Activated gamma-delta T cell treated with Interleukin-2 at 50 U/mL for 16 hours (primary cell): ENCODE measurements at regions not wholly inside any gene's neighbourhood (a gene's known extent, or its start where the extent isn't known, plus 50 kb on each side); places are given as distances from the start of the nearest gene placed in this dataset.

ENCODE experiments used
- DNase-seq: peaks from one replicate; pipeline ENCODE4 v3.0.0-alpha.2; 2020

DNA sequence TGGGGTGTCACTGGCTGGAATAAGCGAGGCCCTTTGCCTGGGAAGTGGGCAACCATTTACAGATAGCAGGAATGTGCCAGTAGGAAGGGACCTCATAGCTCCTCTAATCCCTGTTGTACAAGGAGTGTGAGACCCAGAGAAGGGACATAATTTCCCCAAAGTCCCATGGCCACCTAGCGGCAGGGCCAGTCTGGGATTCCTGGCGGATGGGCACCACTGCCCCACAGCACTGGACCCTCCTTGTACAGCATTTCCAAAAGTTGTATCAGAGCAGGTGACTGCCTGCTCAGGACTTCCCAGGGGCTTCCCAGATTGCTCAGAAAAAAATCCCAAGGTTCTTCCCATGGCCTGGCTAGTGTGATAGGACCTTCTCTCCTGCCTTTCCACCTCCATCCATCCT lies 185.8 kb downstream of the GLI2 start:
- DNase-seq: no peak

DNA sequence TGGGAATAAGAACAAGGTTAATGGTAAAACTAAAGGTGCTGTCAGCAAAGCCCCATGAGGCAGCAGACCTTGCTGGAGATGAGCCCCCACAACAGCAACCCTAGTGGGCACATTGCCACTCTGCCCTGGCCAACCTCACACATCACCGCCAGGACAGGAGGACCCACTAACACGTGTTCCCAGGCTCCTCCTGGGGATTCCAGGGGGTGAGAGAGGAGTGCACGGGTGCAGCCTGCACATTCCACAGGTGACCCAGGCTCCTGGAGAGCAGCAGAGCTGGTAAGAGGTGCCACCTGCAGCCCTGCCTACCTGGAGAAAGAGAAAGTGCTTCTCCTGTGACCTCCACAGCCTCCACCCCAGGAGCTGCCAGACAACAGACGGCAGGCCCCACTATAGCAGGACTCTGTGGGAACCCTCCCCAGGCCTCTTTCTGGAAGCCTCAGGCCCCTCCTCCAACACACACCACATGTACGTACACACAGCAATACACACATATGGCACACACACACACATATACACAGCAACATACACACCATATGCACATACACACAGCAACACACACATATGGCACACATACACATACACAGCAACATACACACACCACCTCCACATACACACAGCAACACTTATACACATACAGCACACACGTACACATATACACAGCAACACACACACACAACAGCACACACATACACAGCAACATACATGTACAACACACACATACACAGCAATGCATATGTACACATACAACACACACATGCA lies 187.1 kb downstream of the GLI2 start:
- no peak for DNase-seq

DNA sequence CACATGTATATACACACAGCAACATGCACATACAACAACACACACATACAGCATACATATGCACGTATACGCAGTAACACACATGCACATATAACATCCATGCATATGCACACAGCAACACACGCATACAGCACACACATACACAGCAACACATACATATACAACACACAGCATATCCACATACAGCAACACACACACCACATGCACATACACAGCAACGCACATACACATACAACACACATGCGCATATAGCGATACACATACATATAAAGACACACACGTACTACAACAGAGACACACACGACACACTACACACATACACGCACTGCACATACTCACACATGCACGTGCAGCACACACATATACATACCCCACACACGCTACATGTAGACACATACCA lies 187.8 kb downstream of the GLI2 start:
- no peak for DNase-seq

DNA sequence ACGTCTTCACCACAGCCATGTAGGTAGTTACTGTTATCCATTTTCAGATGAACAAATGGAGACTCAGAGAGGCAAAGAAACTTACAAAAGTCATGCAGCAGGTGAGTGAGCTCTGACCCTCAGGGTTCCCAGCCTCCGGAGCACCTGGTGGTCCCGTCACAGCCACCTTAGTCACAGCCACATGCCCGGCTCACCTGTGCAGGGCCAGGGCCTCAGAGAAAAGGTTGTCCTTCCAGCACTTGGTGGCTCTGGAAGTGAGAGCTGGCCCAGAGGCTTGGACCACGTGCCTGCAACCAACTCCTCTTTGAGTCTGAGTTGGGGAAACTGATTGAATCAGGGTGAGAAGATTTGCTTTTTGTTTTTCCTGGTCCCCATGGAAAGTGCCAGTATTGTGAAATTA lies 189.3 kb downstream of the GLI2 start:
- DNase-seq: no peak

DNA sequence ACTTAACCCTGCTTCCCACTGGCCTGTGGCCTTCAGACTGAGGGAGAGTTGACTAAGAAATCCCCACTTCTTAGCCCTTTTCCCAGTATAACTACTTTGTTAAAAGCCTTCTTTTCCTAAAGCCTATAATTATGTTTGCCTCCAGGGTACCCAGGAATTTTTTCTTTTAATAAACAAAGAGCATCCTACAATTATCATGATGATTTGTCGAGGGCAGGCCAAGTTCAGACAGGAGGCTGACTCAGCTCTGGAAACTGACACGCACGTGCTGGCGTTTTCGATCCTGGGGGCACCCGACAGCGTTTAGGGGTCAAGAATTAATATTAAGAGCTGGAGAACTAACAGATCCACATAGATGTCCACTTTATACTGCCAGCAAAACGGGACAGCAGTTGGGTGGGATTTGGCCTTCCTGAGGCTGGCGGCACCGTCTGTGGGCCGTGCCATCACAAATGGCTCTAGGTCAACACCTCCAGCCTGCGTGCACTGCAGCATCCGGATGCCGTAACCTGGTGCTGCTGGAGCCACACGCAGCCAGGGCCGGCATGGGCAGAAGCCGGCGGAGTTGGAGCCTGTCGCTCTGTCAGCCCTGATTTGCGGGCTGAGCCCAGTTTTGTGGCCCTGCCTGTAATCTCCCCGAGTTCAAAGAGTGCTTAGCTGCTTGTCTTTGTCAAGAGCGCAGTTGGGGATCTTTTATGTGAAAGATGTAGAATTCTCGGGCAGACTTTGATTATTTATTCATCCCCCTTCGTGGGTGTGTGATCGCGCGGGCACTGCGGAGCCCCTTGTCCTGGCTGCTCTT lies 191.0 kb downstream of the GLI2 start:
- no peak for DNase-seq

DNA sequence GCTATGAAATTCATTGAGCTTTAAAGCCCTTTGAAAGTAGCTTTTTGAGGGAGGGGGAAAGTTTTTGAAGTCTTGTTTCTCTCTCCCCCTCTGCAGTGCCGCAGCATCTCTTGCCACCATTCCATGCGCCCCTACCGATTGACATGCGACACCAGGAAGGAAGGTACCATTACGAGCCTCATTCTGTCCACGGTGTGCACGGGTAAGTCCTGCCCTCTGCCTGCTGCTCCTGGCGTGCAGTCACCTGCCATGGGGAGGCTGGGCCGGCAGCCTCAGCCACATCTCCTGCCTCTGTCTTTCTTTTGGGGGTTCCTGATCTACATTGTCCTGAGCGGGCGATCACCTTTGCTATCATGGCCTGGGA lies 191.6 kb downstream of the GLI2 start:
- DNase-seq: no peak

DNA sequence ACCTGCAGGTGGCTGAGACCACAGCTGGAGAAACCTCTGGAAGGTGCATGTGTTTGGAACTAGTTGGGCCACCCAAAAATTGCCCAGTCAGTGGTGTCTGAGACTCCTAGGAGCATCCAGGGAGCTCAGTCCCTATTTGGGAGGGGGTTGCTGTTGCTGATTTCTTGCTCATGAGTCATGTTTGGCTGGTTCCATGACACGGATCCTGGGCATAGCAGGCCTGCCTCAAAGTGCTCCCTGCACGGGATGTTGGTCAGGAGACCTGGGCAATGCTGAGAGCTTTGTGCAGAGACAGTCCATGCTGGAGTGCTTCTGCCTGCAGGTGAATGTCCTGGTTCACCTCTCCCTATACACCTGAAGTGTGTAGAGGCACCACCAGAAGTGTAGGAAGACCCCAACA lies 194.2 kb downstream of the GLI2 start:
- no peak for DNase-seq

DNA sequence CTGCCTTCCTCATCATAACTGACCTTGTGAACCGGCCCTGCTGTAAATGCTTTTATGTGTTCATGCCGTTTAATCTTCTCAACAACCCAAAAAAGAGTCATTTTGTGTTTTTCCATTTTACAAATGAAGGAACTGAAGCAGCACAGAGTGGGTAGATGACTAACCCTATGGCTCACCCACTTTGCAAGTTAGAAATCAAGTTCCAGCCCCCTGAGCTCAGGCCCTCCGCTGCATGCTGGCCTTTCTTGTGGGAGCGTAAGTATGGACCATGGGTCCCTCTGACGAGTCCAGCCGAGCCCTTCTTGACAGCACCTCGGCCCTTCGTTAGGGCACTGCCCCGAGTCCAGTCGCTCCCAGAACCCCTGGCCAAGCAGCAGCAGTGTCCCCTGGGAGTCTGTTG lies 194.6 kb downstream of the GLI2 start:
- DNase-seq: no peak

DNA sequence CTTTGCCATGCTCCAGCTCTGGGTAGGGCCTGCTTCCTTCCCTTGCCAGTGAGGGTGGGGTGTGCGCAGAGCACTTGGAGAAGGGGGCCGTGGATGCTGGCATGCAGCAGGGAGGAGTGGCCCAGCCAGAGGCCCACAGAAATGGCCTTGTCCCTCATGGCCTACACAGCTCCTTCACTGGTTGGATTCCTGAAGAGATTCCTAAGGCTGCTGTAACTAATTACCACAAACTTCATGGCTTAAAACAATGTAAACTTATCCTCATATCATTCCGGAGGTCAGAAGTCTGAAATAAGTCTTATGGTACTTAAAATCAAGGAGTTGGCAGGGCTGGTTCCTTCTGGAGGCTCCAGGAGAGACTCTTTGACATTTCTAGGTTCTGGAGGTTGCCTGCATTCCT lies 195.2 kb downstream of the GLI2 start:
- no peak for DNase-seq

DNA sequence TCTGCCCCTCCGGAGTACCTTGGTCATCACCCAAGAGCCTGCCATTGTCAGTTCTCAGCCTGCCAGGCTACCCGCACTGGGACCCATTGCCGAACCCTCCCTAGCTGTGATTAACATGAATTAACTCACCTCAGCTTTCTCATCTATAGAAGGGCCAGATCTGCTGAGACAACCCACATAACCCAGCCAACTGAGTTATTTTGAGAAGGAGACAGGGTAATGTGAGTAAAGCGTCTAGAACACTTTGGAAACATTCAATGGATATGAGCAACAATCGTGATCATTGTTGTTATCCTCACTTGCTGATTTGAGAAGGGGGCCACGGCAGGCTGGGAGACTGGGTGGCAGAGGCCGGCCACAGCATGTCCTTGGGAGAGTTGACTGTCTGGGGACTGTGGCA lies 196.8 kb downstream of the GLI2 start:
- DNase-seq: no peak

DNA sequence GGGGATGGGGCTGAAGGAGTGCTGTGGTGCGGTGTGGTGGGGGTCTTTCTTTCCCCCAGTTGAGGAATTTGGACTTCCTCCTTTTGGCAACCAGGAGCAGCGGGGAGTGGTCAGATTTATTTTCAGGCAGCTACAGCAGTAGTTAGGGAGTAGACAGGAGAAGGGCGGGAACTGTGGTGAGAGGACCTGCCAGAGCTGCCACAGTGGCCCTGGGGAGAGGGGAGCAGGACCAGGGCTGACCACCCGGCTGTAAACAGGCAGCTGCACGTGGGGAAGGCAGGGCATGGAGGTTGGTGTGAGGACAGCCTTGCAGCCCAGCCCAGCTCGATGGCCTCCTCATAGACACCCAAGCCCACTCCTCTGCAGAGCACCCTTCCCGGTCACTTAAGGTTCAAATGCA lies 197.2 kb downstream of the GLI2 start:
- no peak for DNase-seq

DNA sequence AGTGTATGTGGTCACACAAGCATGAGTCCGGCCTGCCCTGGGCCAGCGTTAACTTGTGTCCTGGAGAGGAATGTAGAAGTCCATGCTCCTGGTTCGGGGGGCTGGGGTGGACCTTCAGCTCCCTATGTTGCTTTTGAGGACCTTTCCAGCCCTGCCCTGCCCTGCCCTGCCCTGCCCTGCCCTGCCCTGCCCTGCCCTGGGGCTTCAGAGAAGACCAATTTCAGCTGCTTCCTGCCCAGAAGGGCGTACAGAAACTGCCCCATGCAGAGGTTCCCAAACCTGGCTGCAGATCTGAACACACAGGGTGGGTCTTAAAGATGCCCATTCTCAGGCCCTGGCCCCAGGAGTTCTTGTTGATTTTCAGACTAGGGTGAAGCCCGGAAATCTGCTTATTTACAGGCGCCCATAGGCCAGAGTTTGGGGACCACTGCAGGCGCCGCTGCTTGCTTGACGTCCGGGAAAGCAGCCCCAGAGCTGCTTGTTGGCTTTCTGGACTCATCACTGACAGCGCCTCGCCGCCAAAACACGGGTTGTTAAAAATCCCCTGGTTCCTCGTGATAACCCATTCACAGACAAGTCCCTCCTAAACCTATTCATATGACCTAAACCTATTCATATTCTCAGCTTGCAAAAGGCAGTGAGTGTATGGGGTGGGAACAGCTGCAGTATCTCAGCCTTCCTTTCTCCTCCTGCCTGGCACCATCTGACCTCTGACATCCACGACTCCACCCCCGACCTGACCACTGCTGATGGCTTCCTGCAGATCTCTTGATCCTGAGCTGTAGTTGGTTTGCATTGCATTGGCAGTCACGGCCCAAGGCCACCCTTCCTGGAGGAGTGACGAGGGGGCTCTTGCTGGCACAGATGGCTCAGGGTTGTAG lies 198.3 kb downstream of the GLI2 start:
- DNase-seq: no peak

DNA sequence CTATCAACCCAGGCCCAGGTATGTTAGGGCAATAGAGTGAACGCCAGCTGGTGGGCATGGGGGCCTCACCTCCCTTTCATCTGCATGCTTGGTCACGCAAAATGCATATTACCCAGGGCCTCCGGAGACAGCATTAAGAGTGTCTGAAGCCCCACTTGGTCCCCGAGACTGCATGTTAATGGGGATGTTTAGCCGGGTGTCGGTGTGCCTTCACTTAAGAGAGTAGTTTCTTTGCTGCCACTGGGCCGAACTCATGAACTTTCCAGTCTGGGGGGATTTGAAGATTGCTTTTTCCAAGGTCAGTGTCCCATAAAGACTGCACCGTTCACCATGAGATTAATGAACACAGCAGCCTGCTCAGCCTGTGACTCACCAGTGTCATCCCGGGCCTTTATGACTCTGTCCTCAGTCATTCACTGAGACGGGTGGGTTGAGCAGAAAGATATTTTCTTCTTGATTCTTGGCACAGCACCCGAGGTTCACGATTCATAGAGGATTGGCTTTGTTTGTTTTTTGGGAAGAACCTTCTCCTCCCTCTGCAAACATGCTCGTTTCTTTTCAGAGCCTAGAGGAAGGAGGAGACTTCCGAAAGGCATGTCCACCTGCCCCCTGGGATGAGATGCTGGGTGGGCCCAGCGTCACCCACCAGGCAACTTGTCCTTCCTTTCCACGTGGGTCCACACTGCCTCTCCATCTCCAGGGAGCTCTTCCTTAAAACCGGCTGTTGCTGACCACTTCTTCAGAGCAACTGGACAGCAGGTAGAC lies 199.1 kb downstream of the GLI2 start:
- DNase-seq: no peak

DNA sequence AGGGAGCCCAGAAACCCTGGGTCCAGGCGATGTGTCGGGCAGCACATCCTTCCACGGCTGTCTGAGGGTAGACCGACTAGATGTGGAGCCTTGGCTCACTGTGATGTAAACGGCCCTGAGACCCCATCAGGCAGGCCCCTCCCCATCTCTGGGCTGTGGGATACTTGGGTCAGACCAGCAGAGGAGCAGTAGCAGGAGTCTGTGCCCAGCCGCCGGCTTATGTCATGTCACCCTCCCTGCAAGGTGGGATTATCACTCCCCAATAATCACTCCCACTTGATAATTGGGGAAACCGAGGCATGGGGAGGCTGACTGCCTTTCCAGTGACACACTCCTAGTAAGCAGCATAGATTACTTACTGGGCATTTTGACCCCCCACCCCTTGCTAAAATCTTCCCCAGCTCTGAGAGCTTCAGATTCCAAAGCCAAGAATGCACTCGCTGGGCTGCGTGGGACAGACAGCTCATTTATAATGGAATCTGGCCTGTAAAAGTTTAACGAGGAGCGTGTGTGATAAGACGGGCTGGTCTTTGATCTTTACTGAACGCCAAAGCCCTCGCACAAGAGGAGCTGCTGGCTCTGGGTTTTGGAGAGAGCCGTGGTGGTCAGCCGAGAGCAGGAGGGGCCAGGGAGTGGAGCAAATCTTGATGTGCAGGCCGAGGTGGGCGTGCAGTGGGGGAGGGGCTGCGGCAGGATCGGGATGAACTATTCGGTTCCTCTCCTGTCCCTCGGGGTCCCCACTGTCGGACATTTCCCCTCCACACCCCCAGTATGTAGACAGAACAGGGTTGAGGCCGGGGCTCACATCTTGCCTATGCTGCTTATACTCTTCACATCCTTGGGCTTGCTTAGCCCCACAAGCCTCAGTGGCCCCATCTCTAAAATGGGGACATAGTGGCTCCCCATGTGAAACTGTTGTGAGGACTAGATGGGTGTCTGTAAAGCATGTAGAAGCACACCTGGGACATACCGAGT lies 200.0 kb downstream of the GLI2 start:
- no peak for DNase-seq

DNA sequence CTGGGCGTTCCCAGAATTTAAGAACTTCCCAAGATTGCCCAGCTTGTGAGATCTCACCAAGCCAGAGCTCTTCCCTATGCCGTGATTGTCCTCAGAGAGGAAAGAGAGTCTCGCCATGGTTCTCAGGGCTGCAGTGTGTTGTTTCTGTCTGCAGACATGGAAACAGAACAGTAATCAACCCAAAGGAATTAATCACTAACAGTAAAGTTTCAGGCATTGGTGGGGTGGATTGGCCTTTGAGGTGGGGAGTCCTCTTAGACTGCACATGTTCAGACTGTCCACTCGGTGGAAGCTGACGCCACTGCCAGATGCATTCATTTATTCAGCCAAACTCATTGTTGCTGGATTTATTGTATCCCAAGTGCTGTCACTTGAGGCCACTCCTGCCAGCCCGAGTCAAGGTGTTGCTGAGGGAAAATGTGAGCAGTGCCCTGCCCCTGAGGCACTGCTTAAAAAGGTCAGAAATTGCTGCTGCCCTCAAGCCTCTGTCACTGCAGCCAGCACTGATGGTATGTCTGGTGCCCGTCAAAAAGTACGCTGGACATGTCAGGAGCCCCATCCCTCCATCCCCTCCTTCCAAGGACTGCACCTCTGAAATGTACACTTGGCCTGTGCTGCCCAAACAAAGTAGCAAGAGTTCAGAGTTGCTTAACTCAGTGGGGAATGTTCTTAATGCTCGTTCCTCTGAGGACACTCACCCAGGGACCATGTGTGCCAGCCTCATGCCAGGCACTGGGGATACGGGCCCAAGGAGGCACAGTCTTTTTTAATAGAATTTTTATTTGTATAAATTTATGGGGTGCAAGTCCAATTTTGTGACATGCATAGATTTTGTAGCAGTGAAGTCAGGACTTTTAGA lies 201.0 kb downstream of the GLI2 start:
- no peak for DNase-seq

DNA sequence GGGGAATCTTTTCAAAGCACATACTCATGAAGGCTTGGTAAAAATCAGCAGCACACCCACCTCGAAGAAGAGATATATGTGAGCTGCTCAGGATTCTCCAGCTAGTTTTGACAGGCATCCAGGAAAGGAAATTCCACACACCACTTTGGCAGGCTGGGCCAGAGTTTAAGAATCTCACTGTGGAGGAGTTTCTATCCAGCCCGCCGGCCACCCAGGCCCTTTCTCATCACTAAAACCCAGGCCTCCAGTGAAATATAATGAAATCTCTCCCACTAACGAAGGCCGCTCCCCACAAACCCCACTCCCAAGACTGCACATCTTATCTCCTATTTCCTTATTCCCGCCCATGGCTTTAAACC lies 202.0 kb downstream of the GLI2 start:
- DNase-seq: no peak

DNA sequence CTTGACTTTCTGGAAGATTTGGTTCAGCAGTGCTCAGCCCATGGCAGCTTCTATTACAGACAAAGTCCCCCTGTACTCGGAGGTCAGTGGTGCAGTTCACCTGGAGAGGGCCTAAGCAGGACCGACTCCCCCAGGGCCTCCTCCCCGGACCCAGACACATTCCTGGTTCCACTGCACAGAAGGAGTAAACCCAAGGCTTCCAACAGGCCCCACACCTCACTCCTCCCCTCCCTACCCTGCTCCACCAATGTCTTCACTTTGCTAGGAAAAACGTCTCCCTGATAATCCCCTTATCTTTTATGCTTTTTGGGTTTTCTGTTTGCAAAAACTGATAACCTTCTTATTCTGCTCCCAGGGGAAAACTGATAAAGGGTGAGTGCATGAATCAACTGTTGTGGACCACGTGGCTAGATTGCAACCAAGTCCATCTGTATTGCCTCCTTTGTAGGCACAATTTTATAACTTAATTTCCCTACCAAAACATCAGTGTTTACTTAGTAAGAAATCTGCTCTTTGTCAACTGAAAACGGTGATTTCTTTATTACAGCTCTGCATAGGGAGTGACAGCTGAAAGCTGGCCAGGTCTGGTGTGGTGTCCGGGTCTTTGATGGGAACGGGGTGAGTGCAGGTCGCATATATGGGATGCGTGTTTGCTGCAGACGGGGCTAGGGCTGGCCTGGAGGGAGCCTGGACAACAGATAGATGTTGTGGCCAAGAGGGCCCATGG lies 202.5 kb downstream of the GLI2 start:
- no peak for DNase-seq

DNA sequence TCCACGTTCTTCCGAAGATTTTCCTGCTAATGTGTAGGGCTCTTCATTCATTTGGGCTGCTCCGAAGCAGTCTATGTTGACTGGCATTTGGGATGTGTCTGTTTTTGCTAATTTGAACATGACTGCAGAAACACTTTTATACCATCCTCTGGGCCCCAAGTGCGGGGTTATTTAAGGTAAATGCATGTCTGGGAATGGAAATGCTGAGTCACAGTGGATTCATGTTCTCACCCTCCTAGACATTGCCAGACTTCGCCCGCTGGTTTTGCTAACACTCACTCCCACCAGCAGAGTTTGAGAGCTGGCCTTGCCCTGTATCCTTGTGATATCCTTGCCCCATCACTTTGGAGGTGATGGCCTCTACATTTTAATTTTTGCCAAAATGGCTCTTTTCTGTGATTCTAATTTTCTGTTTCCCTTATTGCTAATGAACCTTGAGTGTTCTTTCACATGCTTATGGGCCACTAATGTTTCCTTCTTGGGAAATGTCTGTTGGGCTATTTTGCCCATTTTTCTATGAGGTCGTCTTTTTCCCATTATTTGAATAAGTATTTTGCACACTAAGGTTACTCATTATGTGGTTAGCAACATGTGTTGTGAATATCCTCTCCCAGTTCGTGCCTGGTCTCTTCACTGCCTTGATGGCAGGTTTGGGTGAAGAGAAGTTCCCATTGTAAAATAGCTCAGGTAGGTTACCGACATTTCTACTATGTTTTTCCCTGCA lies 204.1 kb downstream of the GLI2 start:
- no peak for DNase-seq

DNA sequence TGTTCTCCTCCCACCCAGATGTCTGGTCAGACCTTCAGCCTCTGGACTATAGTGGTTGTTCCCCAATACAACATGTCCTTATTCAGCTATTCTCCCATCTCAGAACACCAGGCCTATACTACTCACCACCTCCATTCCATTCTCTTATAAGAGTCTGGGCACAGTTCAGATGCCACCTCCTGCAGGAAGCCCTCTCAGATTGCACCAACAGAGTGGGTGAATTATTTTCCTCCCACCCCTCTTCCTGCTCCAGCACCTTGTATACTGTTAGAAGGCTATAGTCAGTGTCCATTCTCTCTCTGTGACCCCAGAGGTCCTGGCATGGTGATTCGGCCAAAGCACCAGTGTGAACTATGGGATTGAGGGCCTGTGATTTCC lies 204.6 kb downstream of the GLI2 start:
- DNase-seq: no peak
